Pons (tissue), 1 donor: ENCODE measurements at regions not wholly inside any gene's neighbourhood (a gene's known extent, or its start where the extent isn't known, plus 50 kb on each side); places are given as distances from the start of the nearest gene placed in this dataset.
"Not testable (repeated sequence)": the region's sequence is repeated elsewhere in the genome, so short reads cannot be mapped to it uniquely, and the experiment has no call there.

Experiments used
- DNase-seq: peaks from one replicate; pipeline ENCODE4 v3.0.0-alpha.2; 2016; ENCODE audit warnings: low spot score

DNA sequence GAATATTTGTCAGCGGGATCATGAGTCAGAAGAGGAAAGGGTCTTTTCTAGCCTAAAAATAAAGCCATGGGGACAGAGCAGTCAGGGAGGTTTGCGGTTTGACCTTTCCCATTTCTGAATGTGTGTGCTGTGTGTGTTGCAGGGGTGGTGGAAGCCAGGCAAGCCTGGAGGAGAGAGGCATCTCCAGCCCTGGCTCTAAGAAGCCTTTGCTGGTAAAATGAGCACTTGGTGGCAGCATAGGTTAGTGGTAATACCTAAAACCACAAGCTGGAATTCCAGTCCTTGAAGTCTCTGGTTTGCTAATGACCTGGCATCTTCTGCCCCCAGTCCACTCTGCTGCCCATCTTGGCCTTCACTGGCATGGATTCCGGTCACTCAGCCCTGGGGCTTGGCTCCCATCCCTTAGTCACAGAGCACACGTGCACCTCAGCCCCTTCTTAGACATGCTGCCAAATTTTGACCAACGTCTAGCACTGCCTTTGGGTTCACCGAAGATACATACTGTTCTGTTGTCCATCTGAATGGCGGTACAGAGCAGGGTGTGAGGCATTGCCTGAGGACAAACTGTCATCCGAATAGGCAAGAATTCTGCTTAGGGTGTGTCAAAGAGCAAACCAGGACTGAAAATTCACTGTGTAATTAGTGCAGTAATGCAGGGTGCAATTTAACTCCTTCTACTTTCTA lies 52.7 kb downstream of the KCNA5 start:
- DNase-seq: no peak

DNA sequence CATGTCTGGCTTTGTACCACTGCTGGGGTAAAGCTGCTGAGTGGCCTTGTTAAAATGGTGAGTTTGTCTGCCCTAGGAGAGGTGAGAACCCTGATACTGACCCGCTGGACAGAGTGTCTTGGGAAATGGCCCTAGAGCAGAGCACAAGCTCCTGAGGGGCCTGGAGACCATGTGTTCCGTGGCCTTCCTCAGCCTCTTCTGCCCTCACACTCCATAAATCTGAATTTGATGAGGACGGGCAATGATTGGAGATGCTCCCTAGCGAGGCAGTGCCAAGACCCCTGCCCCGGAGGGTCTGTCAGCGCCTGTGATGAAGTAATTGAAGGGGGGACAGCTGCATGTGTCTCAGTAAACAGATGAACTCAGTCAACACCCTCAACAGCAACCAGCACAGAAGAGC lies 54.1 kb downstream of the KCNA5 start:
- DNase-seq: no peak

DNA sequence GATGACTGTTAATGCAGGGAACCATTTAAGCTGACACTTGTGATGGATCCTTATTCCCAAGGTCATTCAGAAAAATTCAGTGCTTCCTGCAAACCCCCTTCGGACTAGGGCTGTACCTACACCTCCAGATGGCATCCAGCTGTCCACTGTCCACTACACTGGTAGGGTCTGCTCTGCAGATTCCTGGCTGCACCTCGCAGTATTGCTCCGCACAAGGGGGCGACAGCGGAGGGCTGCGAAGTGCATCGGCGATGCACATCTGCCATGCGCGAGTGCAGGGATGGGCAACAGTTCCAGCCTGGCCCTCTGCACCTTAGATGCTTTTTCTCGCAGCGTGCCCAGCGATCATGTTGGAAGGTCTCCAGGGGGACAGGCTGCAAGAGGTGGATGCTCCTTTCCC lies 55.5 kb downstream of the KCNA5 start:
- DNase-seq: no peak

DNA sequence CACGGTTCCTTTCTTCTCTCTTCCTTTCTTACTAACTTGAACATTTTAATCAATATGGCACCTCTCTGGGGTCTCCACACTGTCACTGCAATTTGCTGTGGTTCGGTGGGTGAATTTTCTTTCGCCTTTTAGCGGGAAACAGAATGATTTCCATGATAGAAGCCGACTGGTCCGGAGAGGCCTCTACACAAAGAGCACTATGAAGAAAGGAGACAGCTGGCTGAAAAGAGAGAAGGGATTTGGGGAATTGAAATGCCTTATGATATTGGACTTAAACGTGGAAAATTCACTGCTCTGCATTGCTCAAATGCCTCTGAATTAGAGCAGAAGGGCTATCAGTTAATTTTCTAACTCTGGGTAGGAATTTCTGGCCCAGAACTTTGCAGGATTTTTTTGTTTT lies 55.9 kb downstream of the KCNA5 start:
- no peak for DNase-seq

DNA sequence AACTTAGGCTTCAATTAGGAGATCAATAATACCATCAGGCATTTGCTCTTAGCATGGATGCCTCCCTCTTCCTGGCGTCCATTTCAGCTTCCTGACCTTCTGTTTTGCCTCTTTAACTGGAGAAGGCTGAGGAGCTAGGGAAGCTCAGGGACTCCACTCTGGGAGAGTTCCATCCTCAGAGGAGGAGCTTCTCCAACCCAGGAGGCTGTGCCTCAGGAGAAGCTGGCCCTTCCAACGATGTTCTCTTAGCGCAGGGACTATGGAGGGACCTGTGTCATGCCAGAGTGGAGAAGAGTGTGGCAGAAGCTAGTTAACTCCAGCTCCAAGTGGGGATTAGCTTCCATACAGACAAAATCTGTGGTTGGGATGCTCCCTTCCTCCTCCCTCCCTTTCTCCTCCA lies 58.0 kb downstream of the KCNA5 start:
- no peak for DNase-seq

DNA sequence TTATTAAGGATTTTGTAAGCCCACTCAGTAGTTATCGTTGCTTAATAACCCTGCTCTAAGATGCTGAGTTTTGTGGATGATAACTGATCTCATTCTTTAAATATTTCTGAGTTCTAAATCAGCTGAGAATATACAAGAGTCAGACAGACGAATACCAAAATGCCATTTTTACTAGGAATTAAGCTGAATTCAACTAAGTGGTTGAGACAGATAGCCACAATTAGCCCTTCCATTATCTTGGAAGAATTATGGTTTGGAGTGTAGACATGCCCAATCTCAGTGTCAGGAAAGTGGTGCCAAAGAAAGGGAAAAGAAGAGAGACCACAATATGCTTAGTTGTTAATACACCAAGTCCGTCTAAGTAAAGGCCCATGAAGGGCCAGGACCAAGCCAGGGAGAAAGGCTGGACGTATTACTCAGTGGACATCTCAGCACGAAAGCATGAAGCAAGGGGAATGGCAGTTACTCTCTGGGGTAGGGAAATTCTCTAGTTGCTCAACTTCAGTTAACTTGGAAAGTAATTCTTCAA lies 58.6 kb downstream of the KCNA5 start:
- DNase-seq: no peak

DNA sequence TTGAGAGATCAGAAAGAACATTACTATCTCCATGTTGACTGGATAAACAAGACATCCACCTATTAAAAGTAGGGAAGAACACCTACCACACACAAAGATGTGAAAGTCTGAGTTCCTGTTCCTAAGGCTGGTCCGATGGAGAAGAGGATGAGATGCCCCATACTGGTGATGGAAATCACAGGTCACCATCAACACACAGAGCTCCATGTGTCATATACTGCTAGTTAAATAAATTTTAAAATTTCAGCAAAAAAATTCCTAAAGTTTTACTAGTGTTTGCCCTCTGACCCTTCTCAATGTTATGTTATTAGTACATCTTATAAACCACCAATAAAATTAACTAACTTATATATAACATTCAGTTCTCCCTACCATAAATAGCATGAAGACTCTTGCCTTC lies 59.1 kb downstream of the KCNA5 start:
- DNase-seq: no peak

DNA sequence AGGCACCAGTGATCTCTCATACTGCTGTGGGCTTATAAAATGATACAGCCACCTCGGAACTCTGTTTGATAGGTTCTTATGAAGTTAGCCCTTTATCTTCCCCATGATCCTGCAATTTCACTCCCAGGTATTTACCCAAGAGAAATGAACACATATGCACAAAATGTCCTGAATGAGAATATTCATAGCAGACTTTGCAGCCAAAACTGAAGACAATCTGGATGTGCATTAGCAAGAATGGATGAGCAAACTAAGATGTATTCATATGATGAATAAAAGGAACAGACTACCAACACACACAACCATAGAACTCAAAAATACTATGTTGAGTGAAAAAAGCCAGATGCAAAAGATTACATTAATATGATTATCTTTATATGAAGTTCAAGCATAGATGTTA lies 66.7 kb downstream of the KCNA5 start:
- no peak for DNase-seq

DNA sequence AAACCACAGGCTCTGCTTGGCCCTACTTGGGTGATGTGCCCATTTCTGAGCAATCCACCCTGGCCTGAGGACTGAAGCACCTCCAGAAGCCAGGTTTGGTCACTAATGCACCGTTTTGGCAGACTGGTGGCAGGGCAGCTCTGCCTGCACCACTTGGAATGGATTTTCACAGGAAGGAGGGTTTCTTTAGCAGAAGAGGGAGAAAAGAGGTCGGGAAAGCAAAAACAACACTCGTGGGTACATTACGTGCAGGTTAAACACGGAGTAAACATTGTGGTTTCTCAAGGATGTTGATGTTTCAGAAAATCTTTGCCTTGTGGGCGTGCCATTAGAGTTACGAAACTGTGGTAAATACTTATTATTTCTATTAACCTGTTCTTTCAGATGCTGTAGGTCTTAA lies 70.8 kb downstream of the KCNA5 start:
- no peak for DNase-seq

DNA sequence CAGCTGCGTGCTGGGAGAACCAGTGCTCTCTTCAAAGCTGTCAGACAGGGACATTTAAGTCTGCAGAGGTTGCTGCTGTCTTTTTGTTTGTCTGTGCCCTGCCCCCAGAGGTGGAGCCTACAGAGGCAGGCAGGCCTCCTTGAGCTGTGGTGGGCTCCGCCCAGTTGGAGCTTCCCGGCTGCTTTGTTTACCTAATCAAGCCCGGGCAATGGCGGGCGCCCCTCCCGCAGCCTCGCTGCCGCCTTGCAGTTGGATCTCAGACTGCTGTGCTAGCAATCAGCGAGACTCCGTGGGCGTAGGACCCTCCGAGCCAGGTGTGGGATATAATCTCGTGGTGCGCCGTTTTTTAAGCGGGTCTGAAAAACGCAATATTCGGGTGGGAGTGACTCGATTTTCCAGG lies 78.1 kb downstream of the KCNA5 start:
- DNase-seq: not testable (repeated sequence)

DNA sequence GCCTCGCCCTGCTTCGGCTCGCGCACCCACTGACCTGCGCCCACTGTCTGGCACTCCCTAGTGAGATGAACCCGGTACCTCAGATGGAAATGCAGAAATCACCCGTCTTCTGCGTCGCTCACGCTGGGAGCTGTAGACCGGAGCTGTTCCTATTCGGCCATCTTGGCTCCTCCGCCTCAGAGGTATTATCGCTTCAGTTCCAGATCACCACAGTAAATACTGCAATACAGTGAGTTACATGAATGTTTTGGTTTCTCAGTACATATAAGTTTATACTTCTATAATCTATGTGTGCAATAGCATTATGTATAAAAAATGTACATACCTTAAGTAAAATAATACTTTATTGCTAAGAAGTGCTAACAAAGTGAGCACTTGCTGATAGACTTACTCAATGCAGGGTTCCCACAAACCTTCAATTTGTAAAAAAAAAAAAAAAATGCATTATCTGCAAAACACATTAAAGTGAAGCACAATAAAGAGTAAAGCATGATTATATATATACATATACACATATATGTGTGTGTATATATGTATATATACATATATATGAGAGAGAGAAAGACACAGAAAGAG lies 78.7 kb downstream of the KCNA5 start:
- DNase-seq: not testable (repeated sequence)

DNA sequence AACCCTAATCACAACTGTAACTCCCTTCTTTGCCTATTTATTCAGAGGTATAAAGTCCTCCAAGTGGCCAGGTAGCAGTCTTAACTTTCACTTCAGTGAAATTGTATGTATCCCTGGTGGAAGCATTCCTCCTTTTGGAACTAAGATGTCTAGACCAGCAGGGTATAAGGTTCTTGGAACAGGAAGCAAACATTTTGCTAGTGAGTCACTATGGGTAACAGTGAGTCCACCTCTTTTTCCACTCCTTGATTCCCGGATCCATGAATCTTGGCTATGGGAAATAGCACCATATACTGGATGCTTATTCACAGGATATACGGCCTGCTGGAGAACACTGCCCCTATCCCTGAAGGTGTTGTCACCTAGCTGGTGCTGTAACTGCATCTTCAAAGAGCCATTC lies 80.2 kb downstream of the KCNA5 start:
- no peak for DNase-seq

DNA sequence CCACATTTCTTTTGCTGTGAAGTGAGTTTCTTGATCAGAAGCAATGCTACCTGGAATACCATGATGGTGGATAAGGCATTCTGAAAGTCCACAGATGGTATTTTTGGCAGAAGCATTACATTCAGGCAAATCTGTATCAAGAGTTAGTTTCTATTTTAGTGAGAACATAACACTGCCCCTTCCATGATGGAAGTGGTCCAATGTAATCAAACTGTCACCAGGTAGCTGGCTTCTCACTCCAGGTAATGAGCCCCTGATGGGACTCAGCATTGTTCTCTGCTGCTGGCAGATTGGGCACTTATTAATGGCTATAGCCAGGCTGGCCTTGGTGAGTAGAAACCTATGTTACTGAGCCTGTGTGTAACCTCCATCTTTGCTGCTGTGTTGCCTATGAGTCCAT lies 80.7 kb downstream of the KCNA5 start:
- no peak for DNase-seq

DNA sequence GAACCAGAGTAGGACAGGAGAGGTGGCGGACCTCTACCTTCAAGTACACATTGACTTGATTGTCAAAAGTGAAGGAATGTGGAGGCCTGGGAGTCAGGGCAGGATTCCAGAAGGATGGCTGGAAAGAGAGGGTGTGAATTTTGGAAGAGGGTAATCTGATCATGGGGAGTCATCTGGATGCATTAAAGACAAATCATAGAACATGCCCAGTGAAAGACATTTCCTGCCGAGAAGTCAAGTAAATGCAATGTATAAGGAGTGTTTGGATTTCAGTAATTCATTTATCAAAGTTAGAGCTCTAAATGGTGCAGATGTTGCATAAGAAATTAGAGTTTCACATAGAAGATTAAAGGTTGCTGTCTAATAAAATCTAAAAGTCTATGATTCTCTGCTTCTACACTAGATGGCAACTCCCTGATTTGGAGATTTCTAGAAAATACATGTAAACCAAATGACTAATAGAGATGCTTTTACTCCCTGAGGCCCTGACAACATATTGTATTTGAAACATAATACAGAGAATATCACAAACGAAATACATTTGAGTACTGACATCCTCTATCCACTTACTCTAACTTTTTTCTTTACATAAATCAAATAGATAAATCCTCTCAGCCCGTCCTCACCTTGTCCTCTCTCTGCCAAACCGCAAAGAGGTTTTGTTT lies 91.3 kb downstream of the KCNA5 start:
- no peak for DNase-seq

DNA sequence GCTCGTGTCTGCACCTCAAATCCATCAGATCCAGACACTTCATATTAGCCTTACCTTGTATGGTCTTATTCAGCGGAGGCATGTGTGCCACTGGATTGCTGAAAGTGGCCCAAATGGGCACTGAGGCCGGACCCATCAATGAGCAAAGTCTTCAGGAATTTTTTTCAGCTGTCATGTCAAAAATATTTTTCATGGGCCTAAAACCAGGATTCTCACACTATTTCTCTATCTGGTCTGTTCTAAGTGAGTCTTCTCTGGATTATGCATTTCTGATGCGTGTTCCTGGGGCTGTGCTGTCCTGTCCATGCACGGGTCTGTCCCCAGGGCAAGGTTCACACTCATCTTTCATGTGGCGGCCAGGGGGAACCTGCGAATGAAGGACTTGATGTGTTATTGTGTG lies 94.6 kb downstream of the KCNA5 start:
- DNase-seq: no peak

DNA sequence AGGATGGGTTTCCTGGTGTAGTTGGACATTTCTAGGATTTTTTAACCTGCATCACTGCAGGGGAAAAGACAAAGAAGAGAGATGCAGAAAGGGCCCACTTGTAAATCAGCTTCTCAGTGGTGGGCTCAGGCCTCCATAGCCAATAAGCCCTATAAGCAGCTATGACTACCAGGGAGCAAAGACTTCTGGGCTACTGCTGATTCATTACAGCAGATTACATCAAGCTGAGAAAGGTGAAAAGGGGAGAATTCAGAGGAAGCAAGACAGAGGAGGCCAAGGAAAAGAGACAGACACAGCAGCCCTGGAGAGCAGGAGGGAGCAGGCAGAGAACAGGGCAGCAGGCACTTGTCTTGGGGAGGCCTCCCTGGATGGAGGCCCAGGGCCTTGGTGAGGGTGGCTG lies 95.2 kb downstream of the KCNA5 start:
- DNase-seq: no peak

DNA sequence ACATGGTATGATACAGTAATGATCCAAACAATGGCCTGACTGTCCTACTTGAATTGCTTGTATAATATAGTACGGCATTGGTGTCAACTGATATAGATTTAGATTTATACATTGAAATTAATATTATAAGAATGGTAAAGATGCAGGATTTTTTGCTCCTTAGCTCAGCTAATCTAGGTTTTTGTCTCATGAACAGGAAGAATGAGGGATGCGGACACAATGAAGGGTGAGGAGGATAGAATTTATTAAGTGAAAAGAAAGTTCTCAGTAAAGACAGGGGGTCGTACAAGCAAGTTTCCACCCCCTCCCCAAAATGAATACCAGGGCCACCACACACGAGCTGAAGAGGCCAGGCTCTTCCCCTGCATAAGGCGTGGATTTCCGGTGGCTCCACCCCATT lies 96.1 kb downstream of the KCNA5 start:
- DNase-seq: no peak

DNA sequence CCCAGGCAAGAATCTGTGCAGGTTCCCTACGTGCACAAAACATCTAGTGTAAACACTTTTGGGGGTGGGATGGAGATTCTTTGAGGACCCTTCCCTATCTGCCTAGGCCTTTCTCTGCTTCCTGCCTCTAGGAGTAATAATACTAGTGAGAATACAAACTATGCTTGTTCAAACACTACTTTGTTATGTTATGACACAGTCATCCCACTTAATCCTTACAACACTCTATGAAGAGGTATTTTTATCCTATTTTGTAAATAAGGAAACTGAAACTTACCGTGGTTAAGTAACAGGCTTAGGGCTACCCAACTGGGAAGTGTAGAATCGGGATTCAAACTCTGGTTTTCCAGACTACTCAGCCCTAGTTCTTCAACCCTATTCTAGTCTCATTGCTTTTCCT lies 96.5 kb downstream of the KCNA5 start:
- DNase-seq: no peak

DNA sequence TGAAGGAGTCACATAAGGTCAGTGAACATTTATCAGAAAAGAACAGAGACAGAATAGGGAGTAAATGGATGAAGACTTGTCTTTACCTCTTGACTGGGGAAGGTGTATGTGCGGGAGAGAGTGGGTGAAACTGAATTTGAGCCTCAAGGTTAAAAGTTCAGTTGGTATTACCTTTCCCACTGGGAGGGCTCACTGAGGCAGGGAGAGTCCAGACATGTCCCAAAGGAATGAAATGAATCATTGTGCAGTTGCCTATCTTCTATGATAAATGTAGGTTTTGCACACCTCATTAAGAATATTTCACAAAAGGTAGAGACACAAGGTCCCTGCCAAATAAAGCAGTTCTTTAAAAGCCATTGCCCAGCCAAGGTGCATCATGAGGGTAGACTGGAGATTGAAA lies 105.2 kb downstream of the KCNA5 start:
- no peak for DNase-seq

DNA sequence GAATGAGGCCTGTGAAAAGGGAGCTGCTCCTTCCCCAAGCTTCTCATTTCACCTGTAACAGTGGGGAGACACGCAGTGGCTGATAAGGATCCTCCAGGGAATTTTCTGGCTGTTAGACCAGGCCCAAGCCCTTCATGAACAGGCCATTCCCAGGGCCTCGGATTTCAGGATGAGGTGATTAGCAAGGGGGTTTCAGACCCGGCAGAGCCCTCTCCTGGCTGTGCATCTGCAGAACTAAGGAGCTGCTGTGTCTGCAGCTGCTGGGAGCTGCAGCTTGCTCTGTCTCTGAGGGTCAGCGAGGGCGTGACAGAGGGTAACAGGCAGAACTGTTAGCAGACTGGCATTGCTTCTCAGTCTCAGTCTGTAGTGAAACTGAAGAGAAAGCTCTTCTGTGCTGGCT lies 110.4 kb downstream of the KCNA5 start:
- DNase-seq: no peak

DNA sequence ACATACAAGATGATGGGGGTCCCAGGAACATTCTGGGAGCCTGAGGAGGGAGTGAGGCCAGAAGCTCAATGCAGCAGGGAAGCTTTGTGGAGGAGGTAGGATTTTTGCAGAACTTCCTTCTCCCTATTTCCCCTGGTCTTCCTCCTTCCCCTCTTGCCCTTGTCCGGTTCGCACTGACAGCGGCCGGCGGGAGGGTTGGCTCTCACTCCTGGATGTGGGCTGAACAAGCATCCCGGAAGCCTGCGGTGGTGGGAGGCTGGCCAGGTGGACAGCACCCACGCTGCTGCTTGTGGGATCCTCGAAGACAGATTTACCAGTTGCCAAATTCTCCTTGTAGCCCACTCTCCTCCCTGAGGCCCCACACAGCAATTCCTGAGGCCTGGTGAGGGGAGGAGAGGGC lies 112.2 kb downstream of the KCNA5 start:
- no peak for DNase-seq

DNA sequence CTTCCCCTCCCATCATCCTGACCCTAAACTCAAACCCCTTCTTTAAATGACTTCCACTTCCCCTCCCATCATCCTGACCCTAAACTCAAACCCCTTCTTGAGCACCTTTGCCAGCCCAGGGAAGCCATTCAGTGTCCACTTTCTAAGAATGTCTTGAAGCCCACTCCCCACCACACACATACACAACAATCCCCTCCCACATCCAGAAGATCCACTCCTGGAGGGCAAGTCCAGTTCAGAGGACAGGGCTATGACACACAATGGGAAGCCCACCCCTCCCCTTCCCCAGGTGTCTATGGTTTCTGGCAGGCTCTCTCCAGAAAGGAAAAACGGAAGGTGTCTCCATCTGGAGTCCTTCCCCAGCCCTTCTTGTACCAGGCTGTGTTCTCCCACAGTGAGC lies 117.1 kb downstream of the KCNA5 start:
- DNase-seq: no peak

DNA sequence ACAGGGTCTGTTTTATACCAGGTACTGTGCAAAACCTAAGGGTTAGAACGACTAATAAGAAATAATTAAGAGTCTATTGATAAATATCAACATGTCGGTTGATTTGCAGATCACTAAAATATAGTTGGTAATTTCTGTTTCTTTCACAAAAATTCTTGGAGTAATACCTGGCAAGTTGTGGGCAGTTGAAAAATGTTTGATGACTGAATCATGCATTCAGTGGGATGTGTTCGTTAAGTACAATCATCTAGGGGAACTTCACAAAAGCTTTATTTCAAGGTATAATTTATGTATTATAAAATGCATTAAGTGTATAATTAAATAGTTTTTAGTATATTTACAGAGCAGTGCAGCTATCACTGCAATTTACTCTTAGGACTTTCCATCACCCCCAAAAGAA lies 120.0 kb downstream of the KCNA5 start:
- no peak for DNase-seq
